A204.1 (cell line): ENCODE measurements at regions not wholly inside any gene's neighbourhood (a gene's known extent, or its start where the extent isn't known, plus 50 kb on each side); places are given as distances from the start of the nearest gene placed in this dataset.

Experiments used
- FAIRE-seq: peaks from 2 replicates; lab custom pipeline; 2012; peaks lifted over from hg19 to GRCh38; lab: Jason Lieb, UNC

DNA sequence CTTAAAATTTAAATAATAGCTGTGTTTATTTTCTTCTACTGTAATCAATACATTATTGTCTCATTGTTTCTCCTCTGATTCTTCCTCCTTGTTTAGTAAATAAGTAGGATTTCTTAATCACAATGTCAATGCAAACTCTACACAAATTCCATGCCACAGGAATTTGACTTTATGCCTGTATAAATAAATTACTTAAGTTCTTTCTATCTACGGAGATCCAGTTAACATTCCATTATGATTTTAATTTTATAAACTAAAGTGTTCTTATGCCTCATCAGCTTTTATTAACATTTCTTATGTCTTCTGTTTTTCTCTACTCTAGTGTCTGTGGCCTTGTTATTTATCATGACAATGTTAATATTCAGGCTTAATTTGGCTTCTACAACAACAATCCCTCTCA, 1169.2 kb downstream of the GRIK2 start:
- FAIRE-seq: no peak

DNA sequence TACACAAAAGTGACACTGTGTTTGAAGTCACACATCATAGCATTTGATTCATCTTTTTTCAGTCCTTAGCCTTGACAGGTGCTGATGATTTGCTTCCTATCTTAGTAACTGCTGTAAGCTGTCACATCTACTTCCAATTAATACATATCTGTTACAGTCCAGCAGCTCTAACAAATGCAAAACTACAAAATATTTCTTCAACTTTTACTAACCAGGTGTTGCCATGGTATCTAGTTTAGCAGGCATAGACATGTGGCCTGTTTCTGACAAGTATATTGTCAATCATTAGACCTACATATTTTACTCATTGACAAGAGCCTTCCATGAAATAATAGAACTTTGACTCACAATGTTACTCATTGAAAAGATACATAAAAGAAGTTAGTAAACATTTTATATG, 1159.7 kb downstream of the GRIK2 start:
- no peak for FAIRE-seq

DNA sequence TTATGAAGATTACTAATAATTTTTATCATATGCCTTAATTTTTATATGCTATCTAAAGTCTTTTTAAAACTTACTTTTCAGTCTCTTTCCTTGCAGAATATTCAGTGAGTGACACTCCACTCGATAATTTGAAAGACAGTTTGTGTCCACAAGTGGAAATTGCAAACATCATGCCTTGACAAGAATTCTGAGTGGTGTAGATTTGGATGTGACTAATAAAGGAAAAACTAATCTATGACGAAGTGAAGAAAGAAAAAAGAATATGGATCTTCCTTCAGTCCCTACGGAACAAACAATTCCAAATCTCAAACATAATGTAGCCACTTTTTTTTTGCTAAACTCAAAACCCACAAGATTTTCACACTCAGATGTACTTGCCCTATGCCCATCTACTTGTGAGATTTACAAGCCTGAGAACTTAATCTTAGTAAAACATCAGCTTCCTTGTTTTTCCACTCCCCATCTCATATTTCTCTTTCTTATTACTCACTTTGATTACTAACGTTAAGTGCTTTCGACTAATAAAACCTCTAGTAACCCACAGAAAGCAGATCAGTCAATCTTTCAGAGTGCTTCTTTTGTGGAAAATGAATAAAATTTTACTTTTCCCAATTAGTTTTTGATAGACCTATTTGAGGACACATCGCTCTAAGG, 1155.8 kb downstream of the GRIK2 start:
- no peak for FAIRE-seq

DNA sequence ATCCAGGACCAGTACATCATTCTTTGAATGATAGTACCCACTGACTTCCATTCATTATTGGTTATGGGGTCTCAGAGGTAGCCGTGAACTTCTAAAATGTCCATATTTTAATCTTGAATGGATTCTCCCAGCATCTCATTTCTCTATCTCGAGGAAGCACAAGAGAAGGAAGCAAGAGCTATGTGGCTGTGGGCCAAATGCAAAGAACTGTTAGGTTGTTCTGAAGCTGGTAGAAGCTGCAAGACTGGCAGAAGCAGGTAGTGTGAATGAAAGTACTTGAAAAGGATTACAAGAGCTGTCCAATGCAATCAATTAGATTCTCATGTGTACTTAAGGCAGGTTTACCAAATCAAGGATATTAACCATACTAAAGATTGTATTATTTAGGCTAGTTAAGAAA, 1131.8 kb downstream of the GRIK2 start:
- no peak for FAIRE-seq

DNA sequence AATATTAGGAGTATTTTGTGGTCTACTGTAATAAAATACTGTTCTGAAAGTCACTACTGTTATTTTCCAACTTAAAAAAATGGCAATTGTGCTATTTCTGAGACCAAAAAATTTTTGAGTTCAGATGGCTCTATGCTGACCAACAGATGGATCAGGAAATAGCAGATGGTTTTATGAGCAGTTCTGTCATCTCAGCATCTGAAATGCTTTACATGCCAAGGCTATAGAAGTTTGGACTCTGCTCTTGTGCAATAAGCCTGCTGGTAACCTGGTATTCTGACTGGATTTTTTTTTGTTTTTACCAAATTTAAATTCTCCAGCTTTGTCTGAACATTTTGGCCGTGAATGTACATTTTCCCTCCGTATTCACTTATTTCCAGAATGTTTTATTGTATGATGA, 1127.5 kb downstream of the GRIK2 start:
- no peak for FAIRE-seq

DNA sequence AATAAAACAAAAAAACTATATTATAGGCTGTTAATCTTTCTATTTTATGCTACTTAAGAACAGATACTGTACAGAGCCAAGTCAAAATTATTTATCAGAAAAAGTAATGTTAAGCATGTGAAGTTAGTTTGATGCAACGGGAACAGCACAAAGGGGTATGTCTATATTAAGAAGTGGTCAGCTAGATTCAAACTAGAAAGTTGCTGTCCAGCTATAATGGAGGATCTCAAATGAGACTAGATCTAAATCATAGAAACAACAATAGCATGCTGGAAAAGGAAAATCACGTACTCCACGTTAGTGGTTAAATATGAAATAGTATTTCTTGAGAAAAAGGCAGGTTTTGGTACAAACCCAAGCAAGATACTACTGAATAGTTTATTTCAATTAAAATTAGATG, 1124.0 kb downstream of the GRIK2 start:
- FAIRE-seq: no peak

DNA sequence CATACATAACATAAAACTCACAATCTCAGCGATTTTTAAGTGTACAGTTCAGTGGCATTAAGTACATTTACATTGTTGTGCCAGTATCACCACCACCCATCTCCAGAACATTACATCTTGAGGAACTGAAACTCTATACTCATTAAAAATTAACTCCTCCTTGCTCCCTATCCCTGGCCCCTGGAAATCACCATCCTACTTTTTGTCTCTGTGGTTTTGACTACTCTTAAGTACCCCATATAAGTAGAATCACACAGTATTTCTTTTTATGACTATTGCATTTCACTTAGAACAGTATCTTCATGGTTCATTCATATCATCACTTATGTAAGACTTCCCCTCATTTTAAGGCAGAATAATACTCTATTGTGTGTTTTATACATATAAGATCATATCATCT, 1108.1 kb downstream of the GRIK2 start:
- no peak for FAIRE-seq

DNA sequence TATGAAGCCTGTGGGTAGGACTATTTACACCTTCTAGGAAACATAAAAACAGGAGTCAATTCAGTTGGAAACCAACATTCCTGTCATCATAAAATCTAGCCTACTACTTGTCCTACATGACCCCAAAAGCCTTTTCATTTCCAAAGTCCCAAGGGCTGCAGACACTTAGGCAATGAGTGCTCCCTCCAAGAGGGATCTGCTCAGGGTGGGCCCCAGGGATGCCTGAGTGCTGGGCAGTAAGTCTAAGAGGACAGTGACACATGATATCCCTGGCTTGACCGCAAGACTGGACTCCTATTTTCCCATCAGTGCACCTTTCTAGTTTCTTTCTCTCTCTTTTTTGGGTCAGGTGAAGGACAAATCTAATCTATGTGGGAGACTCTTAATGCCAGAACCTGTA, 1101.3 kb downstream of the GRIK2 start:
- no peak for FAIRE-seq

DNA sequence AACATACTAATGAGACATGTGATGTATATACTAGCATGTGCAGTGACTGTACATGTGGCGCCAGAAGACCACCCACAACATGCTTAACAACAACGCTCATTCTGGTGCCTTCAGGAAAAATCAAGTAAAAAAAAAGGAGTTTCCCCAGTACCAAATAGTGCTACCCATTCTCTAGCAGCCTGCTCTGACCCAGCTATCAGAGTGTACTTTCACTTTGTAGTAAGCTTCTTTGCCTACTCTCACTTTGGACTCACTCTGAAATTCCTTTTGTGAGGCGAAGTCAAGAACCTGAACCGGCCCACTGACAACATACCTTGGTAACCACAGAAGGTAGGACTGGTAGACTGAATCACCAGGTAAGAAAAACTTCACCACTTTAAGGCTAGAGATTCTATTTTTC, 1100.0 kb downstream of the GRIK2 start:
- no peak for FAIRE-seq

DNA sequence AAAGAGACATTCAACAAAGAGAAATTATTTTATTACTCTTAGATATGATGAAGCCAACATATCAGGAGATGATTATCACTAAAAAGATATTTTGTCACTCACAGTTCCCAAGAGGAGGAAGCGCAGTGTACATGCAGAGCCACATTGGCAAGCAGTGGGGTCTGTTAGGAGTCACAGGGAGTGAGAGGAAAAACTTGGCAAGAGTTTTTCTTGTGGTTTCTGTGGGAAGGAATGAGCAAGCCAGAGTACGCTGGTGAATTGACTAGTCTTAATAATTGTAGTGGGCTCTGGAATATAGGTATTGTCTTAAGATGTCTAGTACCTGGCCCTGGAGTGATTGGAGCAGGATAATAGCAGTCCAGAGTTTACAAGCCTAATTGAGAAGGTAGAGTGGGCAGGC, 1095.2 kb downstream of the GRIK2 start:
- no peak for FAIRE-seq

DNA sequence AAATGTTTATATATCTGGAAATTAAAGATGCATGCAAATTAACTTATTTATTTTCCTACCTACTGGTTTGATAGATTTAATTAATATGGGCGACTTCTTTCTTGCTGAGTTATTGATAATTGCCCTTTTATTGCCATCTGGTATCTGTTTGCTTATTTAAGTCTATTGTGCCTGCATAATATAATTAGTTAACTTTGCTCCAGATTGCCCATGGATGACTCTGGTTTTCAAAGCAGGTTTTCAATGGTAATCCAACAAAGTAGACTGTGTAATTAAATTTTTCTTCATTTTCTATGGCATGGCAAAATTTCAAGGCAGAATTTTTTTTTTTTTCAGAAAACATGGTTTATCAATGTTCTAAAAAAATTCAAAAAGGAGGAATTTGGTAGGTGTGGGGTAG, 1092.0 kb downstream of the GRIK2 start:
- FAIRE-seq: no peak

DNA sequence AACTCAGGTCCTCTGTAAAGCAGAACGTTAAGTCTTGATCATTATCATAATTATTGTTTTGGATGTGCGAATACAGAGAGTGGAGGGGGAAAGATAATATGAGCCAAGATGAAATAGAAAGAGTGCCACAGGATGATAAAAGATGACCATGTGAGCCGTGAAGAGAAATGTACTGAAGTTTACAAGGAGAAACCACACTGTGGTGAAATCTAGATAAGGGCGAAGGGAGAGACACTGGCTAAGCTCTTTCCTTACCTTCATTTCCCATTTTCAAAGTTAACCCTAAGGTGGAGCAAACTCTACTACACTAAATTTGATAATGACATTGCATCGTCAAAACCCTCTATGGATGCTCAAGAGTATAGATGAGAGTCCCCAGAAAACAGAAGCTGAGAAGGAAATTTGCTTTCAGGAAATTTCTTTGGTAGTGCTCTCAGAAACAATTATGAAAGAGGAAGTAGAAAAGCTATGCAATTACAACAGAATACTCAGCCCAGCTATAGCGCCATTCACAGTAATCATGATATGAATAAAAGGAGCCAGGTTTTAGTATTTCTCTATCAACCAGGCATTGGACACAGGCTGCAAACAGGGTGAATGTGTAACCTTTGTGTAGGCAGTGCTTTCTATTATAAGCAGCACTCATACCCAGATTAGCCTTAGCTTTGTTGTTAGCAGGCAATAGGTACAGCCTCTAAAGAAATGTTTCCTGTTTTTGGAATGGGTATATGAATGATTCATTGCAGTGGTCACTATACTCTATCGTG, 1080.7 kb downstream of the GRIK2 start:
- no peak for FAIRE-seq

DNA sequence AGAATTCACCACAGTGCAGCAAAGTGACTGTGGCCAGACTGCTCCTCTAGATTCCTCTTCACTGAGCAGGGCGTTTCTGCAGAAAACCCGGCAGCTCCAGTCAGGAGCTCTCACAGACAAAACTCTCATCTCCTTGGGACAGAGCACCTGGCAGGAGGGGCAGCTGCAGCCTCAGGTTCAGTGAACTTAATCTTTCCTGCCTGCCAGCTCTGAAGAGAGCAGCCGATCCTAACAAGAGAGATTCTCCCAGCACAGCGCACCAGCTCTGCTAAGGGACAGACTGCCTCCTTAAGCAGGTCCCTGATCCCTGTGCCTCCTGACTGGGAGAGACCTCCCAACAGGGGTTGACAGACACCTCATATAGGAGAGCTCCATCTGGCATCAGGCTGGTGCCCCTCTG, 1065.5 kb downstream of the GRIK2 start:
- FAIRE-seq: no peak

DNA sequence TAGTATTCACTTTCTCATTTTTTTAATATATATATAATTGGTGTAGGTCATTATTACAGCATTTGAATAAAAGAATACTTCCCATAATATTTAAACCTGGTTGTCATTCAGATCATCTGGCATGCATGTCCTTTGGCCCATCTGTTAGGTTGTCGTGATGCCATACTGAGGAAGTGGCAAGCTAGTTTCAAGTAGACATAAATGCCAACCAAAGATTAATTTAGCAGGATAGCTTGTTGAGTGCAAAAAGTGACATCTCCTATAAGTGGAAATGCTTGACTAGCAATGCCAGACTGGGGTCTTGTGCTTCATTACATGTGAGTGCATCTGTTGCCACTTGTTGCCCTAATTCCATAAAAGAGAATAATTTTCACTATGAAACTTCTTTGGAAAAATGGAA, 1044.7 kb downstream of the GRIK2 start:
- FAIRE-seq: no peak

DNA sequence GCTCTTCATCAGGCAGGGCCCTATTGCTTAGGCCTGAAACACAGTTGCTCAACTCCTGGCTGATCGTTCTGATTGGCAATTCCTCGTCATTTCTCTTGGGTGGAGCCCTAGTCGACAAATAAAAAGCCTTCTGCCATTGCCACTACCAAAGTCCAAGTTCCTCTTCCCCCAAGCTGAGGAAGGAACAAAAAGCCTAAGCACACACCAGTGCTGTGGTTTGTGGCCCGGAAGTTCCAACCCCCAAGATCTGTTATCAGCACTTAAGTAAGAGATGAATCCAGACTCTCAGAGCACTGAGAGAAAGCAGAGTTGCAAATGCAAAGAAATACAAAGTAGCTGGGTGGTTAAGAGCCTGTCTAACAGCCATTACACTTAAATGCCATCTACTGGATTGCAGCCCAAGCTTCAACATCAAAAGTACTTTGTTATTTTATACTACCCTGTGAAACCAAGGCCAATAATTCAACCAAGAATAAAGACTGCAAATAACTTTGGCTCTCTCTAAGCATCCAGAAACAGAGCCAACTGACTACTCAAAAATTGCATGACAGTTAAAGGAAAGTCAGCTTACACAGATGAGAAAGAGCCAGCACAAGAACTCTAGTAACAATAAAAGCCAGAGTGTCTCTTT, 1024.0 kb downstream of the GRIK2 start:
- FAIRE-seq: no peak

DNA sequence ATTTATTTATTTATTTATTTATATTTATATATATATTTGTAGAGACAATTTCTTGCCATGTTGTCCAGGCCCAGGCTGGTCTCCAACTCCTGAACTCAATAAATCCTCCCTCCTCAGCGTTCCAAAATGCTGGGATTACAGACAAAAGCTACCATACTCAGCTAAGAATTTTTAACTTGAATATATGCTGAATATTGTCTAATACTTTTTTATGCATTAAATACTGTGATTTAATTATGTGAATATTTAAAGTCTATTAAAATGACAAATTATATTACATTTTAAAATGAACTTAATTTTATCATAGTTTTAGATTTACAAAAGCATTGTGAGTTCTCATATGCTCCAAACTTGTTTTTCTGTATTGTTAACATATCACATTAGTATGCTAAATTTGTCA, 1022.4 kb downstream of the GRIK2 start:
- peak; percentile 41 for FAIRE-seq

DNA sequence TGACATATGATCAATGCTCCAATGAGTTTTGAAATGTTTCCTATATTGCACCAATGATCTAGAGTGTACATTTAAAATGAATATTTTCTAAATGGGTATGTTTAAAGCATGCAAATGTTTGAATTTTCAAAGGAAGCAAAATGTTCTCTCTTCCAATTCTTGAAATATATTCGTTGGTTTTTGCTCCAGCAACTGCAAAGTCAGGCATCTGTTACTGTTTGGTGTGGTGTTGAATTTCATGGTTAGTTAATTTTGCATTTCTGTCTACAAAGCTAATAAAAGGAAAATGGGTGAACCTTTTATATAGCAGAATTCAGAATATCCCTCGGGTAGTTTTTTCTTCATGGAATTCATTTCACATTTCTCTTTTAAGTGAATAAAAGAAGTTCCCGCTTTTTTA, 1018.3 kb downstream of the GRIK2 start:
- FAIRE-seq: no peak

DNA sequence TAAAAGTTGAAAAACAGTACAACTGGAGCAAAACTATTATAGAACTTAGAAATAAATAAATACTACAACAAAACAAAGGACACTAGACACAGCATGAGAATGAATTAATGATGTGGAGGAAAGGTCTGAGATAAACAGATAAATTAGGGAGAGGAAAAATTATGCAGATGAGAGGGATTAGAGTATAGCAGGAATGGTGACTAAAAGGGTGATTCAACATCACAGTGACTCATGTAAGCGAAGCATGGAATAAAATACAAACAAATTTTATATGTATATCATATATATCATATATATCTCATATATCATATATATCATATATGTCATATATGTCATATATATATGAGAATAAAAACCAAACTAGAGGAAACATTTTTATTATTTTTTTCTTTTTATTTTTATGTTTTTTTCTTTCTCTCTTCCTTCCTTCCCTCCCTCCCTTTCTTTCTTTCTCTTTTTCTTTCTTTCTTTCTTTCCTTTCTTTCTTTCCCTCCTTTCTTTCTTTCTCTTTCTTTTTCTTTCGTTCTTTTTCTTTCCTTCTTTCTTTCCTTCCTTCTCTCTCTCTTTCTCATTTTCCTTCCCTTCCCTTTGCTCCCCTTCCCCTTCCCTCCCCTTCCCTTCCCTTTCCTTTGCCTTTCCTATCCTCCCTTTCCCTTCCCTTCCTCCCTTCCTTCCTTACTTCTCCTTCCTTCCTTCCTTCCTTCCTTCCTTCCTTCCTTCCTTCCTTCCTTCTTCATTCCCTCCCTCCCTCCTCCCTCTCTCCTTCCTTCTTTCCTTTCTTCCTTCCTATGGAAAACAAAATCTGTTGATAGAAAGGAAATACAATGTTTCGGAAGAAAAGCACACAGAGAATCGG, 1014.6 kb downstream of the GRIK2 start:
- FAIRE-seq: no peak

DNA sequence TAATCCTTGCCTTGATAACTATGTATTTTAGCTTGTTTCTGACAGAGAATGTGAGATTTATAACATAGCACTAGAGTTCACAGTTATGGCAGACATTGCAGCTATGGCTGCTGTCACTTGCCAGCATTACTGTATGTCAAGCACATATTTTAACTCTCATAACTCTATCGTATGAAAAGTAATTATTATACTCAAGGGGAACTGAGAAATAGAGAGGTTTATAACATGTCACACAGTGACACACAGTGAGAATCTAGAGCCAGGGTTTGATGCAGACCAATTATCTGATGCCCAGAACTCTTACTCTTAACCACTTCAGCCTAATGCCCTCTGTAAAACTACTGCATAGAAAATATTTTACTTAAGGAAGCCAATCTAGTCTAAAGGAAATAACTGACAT, 1012.4 kb downstream of the GRIK2 start:
- FAIRE-seq: no peak

DNA sequence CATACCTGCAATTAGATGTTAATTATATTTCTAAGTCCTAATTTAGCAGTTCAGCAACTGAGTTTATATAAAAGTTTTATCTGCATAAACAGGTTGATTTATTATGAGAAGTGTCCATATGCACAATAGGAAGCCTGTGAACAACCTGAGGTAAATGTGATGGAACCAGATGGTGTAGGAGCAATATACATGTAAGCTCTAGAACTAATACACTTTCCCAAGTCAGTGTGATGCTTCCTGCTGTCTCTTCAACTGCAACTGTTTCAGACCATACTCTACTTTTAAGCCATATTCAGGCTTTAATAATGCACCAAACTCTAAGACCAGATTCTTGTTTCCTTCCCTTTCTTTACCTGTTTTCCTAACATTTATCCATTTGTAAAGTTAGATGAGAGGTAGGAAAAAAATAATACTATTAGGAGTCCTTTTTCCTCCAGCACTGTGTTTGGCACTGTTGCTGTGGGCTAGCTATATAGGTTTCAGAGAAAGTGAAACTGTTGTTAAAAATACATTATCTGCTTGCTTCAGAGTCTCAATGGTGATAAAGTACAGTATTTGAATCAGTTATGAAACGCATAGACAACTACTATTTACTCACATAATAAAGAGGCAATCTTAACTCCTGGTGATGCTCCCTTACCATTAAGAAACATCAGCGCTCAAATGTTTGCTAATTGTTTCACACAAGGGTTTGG, 1009.3 kb downstream of the GRIK2 start:
- FAIRE-seq: no peak

DNA sequence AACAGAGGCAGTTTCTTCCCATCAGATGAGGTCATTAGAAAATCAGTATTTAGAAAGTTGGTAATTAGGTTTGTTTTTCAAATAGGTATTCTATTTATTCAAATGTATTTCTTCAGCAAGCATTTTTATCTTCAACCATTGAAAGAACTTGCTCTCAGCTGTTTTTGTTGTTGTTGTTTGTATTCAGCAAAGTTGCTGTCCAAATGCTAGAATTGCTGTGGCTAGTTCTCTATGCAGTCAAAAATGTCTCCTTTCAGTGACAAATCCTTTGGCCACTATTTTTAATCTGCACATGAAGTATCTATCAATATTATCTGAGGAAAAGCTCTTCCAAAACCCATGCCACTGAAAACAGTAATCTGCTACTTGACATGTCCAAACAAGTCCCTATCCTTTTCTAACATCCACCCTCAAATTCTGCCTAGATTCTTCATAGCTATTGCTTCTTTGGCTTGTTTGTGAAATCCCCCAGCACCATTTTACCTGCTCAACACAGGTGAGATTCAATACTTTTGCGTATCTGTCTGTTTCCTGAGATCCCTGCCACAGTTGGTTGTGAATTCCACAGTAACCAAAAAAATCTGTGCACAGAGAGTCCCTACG, 1005.4 kb downstream of the GRIK2 start:
- FAIRE-seq: no peak

DNA sequence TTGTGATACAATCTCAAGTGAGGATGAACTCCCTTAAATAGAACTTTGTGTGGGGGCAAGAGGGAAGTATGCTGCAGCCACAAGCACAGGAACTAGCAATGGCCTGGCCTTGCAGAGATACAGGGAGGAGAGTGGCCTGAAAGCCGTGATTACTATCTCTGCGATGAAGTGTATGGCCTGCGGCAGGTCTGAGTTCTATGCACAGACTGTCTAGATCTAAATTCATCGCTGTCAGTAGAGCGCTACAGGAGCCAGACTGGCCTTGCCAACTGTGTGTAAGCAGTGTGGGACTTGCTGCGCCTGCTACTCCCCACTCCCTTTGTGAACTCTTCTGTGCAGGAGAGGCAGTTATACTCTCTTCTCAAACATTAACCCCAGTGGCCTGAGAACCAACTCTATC, 997.0 kb downstream of the GRIK2 start:
- no peak for FAIRE-seq
